ENCODE measurements at regions not wholly inside any gene's neighbourhood (a gene's known extent, or its start where the extent isn't known, plus 50 kb on each side); places are given as distances from the start of the nearest gene placed in this dataset.

DNA sequence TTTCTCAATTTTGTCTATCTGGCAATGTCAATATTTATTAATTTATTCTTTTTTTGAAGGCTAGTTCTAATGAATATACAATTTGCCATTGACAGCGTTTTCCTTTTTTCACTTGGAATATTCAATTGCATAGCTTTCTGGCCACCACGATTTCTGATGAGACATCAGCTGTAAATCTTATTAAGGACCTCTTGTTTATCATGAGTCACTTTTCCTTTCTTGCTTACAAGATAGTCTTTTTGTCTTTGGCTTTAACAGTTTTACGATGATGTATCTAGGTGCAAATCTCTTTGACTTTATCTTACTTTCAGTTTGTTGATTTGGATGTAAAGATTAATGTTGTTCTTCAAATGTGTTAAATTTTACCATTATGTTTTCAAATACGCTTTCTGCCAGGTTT, 991.6 kb upstream of the SLC10A2 start:
- TF ChIP-seq SUZ12 (IDR thresholded peaks at IDR 0.05; ENCODE audit: extremely low read depth, insufficient read depth, insufficient read length) (no peak), YY1 (IDR thresholded peaks at IDR 0.05; ENCODE audit: insufficient read depth, insufficient read length) (no peak), ZNF274 (IDR thresholded peaks at IDR 0.05; ENCODE audit: low read depth, low read length) (no peak)
